Memory B cell (primary cell): ENCODE measurements at regions not wholly inside any gene's neighbourhood (a gene's known extent, or its start where the extent isn't known, plus 50 kb on each side); places are given as distances from the start of the nearest gene placed in this dataset.
"Not testable (repeated sequence)": the region's sequence is repeated elsewhere in the genome, so short reads cannot be mapped to it uniquely, and the experiment has no call there.

Source experiments
- ATAC-seq: fragments of 150-1000 bp; cut with Tn5 transposase; 2 replicates; pipeline ENCODE4 v1.10.0; 2021; ENCODE audit warnings: low read depth, mild to moderate bottlenecking, moderate library complexity
- DNase-seq, 2 donors: peaks; one replicate each; pipeline ENCODE4 v3.0.0; 2022; ENCODE audit warnings: low spot score in 2 of 2
- H3K27ac Mint-ChIP-seq: one replicate; pipeline ENCODE4 v1.8.0; 2022; ENCODE audit warnings: mild to moderate bottlenecking, moderate library complexity, mixed read lengths
- H3K27me3 Mint-ChIP-seq: one replicate; pipeline ENCODE4 v1.8.0; 2022; ENCODE audit warnings: mixed read lengths
- H3K36me3 Mint-ChIP-seq: one replicate; pipeline ENCODE4 v1.8.0; 2022; ENCODE audit warnings: mild to moderate bottlenecking, mixed read lengths
- H3K4me1 Mint-ChIP-seq: one replicate; pipeline ENCODE4 v1.8.0; 2022; ENCODE audit warnings: mixed read lengths
- H3K4me3 Mint-ChIP-seq: one replicate; pipeline ENCODE4 v1.8.0; 2022; ENCODE audit warnings: mild to moderate bottlenecking, moderate library complexity, mixed read lengths
- H3K9me3 Mint-ChIP-seq: one replicate; pipeline ENCODE4 v1.8.0; 2022; ENCODE audit warnings: mixed read lengths

- Mint-ChIP-seq H3K4me1 (no peaks in the 10 kb centered on the region), H3K4me3 (no peak overlapping the region), H3K27ac (no peak overlapping the region), H3K9me3 (peaks cover 1% of the 10 kb centered on the region), H3K36me3 (no peaks in the 10 kb centered on the region), H3K27me3 (no peaks in the 10 kb centered on the region)
- DNase-seq = no peak
- ATAC-seq = no peak
Observed at GRCh38 chr6:66199171-66199570, 492.1 kb upstream of the EYS start.

- Mint-ChIP-seq H3K27ac (no peak overlapping the region), H3K4me3 (no peak overlapping the region), H3K9me3 (no peaks in the 10 kb centered on the region), H3K36me3 (no peaks in the 10 kb centered on the region), H3K4me1 (no peaks in the 10 kb centered on the region), H3K27me3 (no peaks in the 10 kb centered on the region)
- no peak for ATAC-seq
- no peak for DNase-seq
Observed at GRCh38 chr6:66198062-66198624, 491.1 kb upstream of the EYS start.

GRCh38 chr6:66190858-66191257 is 483.8 kb upstream of the EYS start:
- Mint-ChIP-seq H3K27ac (no peak overlapping the region), H3K9me3 (peaks cover 3% of the 10 kb centered on the region), H3K27me3 (no peaks in the 10 kb centered on the region), H3K4me3 (no peak overlapping the region), H3K36me3 (no peaks in the 10 kb centered on the region), H3K4me1 (no peaks in the 10 kb centered on the region)
- DNase-seq (no peak), ATAC-seq (no peak)

GRCh38 chr6:66189915-66190314 is 482.9 kb upstream of the EYS start:
- Mint-ChIP-seq H3K36me3 (no peaks in the 10 kb centered on the region), H3K9me3 (peaks cover 5% of the 10 kb centered on the region), H3K27ac (no peak overlapping the region), H3K4me3 (no peak overlapping the region), H3K27me3 (no peaks in the 10 kb centered on the region), H3K4me1 (no peaks in the 10 kb centered on the region)
- DNase-seq (no peak), ATAC-seq (no peak)

GRCh38 chr6:66186756-66187155 is 479.7 kb upstream of the EYS start:
- no peak for DNase-seq
- no peak for ATAC-seq
- Mint-ChIP-seq H3K4me3 (no peak overlapping the region), H3K4me1 (no peaks in the 10 kb centered on the region), H3K27ac (no peak overlapping the region), H3K27me3 (no peaks in the 10 kb centered on the region), H3K9me3 (peaks cover 5% of the 10 kb centered on the region), H3K36me3 (no peaks in the 10 kb centered on the region)

- peaks cover 5% of the 10 kb centered on the region for H3K9me3 Mint-ChIP-seq
- DNase-seq (no peak), ATAC-seq (no peak)
- H3K27ac Mint-ChIP-seq = no peak overlapping the region
- no peak overlapping the region for H3K4me3 Mint-ChIP-seq
- H3K27me3 Mint-ChIP-seq = no peaks in the 10 kb centered on the region
- H3K36me3 Mint-ChIP-seq = no peaks in the 10 kb centered on the region
- no peaks in the 10 kb centered on the region for H3K4me1 Mint-ChIP-seq
Observed at GRCh38 chr6:66184091-66184490, 477.1 kb upstream of the EYS start.

- DNase-seq (no peak), ATAC-seq (no peak)
- H3K27me3 Mint-ChIP-seq = no peaks in the 10 kb centered on the region
- no peaks in the 10 kb centered on the region for H3K4me1 Mint-ChIP-seq
- H3K9me3 Mint-ChIP-seq = peaks cover 4% of the 10 kb centered on the region
- H3K27ac Mint-ChIP-seq = no peak overlapping the region
- H3K4me3 Mint-ChIP-seq = no peak overlapping the region
- no peaks in the 10 kb centered on the region for H3K36me3 Mint-ChIP-seq
Observed at GRCh38 chr6:66179361-66179760, 472.3 kb upstream of the EYS start.

GRCh38 chr6:66173587-66173986 is 466.6 kb upstream of the EYS start:
- no peaks in the 10 kb centered on the region for H3K4me1 Mint-ChIP-seq
- peaks cover 5% of the 10 kb centered on the region for H3K9me3 Mint-ChIP-seq
- no peaks in the 10 kb centered on the region for H3K36me3 Mint-ChIP-seq
- H3K27ac Mint-ChIP-seq = no peak overlapping the region
- H3K27me3 Mint-ChIP-seq = no peaks in the 10 kb centered on the region
- DNase-seq = no peak
- no peak for ATAC-seq
- no peak overlapping the region for H3K4me3 Mint-ChIP-seq

- not testable (repeated sequence) for H3K4me3 Mint-ChIP-seq, H3K4me1 Mint-ChIP-seq, H3K36me3 Mint-ChIP-seq, DNase-seq, ATAC-seq, H3K27ac Mint-ChIP-seq, H3K27me3 Mint-ChIP-seq
- peaks cover 24% of the 10 kb centered on the region for H3K9me3 Mint-ChIP-seq
Observed at GRCh38 chr6:66166713-66167112, 459.7 kb upstream of the EYS start.

GRCh38 chr6:66161546-66162108 is 454.6 kb upstream of the EYS start:
- Mint-ChIP-seq H3K9me3 (peaks cover 28% of the 10 kb centered on the region), H3K4me1 (no peaks in the 10 kb centered on the region), H3K36me3 (peaks cover 2% of the 10 kb centered on the region), H3K27ac (no peak overlapping the region), H3K27me3 (no peaks in the 10 kb centered on the region), H3K4me3 (no peak overlapping the region)
- no peak for DNase-seq
- no peak for ATAC-seq

- DNase-seq = no peak
- no peak overlapping the region for H3K4me3 Mint-ChIP-seq
- ATAC-seq = no peak
- peaks cover 24% of the 10 kb centered on the region for H3K9me3 Mint-ChIP-seq
- H3K27ac Mint-ChIP-seq = no peak overlapping the region
- no peaks in the 10 kb centered on the region for H3K27me3 Mint-ChIP-seq
- no peaks in the 10 kb centered on the region for H3K4me1 Mint-ChIP-seq
- peaks cover 2% of the 10 kb centered on the region for H3K36me3 Mint-ChIP-seq
Observed at GRCh38 chr6:66159937-66160336, 452.9 kb upstream of the EYS start.

GRCh38 chr6:66153247-66153646 is 446.2 kb upstream of the EYS start:
- ATAC-seq = no peak
- no peak overlapping the region for H3K27ac Mint-ChIP-seq
- peaks cover 5% of the 10 kb centered on the region for H3K9me3 Mint-ChIP-seq
- no peaks in the 10 kb centered on the region for H3K4me1 Mint-ChIP-seq
- no peak overlapping the region for H3K4me3 Mint-ChIP-seq
- no peaks in the 10 kb centered on the region for H3K36me3 Mint-ChIP-seq
- no peaks in the 10 kb centered on the region for H3K27me3 Mint-ChIP-seq
- DNase-seq = no peak

GRCh38 chr6:66149132-66149531 is 442.1 kb upstream of the EYS start:
- Mint-ChIP-seq H3K4me1 (no peaks in the 10 kb centered on the region), H3K36me3 (no peaks in the 10 kb centered on the region), H3K27me3 (no peaks in the 10 kb centered on the region), H3K4me3 (no peak overlapping the region), H3K27ac (no peak overlapping the region), H3K9me3 (peaks cover 5% of the 10 kb centered on the region)
- no peak for DNase-seq
- ATAC-seq = no peak

GRCh38 chr6:66145867-66146266 is 438.8 kb upstream of the EYS start:
- peaks cover 4% of the 10 kb centered on the region for H3K9me3 Mint-ChIP-seq
- DNase-seq = no peak
- no peaks in the 10 kb centered on the region for H3K27me3 Mint-ChIP-seq
- H3K4me3 Mint-ChIP-seq = no peak overlapping the region
- ATAC-seq = no peak
- no peaks in the 10 kb centered on the region for H3K4me1 Mint-ChIP-seq
- no peak overlapping the region for H3K27ac Mint-ChIP-seq
- H3K36me3 Mint-ChIP-seq = no peaks in the 10 kb centered on the region

- no peak for DNase-seq
Observed at GRCh38 chr6:66134021-66134420, 427.0 kb upstream of the EYS start.

More at GRCh38 chr6:66134021-66134420, 427.0 kb upstream of the EYS start:
- H3K4me1 Mint-ChIP-seq = no peaks in the 10 kb centered on the region
- H3K27ac Mint-ChIP-seq = no peak overlapping the region
- no peaks in the 10 kb centered on the region for H3K27me3 Mint-ChIP-seq
- H3K9me3 Mint-ChIP-seq = peaks cover 1% of the 10 kb centered on the region
- H3K36me3 Mint-ChIP-seq = no peaks in the 10 kb centered on the region
- ATAC-seq = no peak
- no peak overlapping the region for H3K4me3 Mint-ChIP-seq
